Frontal cortex (tissue), 3 donors: ENCODE measurements at regions not wholly inside any gene's neighbourhood (a gene's known extent, or its start where the extent isn't known, plus 50 kb on each side); places are given as distances from the start of the nearest gene placed in this dataset.

ENCODE experiments used
- DNase-seq, 2 donors: peaks; one replicate each; pipeline ENCODE4 v3.0.0; 2012; ENCODE audit warnings: low spot score in 2 of 2
- FAIRE-seq: peaks from 2 replicates; lab custom pipeline; 2012; peaks lifted over from hg19 to GRCh38; lab: Jason Lieb, UNC
- donor health status: control.
- donor health status: control.
- donor health status: control.

DNA sequence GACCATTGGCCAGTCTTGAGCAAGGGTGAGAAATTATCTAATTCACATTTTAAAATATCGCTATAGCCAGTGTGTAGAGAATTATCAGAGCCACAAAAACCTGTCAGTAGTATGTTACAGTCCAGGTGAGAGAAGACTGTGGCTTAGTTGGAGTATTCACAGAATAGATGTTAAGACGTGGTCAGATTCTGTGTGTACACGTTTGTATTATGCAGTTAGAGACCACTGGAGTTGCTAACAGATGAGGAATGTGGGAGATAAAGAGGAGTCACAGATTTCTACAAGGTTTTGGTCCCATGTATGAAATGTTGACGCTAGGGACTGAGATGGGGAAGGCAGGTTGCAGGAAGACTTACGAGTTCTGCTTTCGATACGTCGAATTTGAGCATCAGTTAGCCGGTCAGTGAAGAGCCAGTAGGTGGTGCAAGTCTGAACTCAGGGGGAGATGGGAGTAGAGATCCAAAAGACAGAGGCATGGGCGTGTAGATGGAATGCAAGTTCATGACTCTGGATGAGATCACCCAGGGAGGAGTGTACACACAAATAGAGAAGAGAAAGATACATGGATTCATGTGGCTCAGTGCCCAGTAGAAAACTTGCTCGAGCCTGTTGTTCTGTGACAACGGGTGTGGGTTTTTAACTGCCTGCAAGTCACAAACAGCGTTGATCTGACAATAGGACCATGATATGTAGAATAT, 114.8 kb upstream of the FLRT2 start:
- no peak for DNase-seq

DNA sequence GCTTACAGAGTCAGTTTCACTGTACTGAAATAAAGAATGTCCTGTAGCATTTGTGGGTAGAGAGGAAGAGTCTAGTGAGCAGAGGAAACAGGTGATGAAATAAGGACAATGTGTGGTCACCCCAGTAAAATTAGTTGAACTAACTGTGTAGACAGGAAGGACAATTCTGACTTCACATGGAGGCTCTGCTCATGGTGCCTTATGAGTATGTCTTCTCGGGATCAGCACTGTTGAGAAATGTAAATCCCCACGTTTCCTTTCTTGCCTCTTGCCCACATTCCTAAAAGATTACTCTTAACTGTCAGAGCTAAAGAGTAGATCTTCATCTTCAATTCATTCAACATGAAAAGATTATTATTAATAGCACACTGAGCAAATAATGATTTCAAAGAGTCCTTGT, 113.2 kb upstream of the FLRT2 start:
- no peak for FAIRE-seq

More for the DNA sequence above, 114.8 kb upstream of the FLRT2 start:
- FAIRE-seq: no peak

DNA sequence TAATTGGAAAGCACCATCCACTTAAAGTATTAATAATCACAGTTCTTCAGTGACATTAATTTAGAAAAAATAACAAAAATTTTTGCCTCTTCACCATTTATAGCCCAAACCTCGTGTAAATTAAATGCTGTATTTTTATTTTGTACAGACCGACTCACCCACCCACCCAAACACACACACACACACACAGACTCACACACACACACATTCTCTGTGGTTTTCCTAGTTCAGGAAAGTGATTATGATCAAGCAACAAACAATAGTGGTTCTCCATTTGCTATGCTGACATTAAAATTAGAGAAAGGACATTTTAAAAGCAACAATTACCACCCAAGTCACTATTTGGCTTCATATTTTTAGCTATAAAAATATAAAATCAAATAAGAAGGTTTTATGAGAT, 112.5 kb upstream of the FLRT2 start:
- no peak for DNase-seq
- no peak for FAIRE-seq

More for the DNA sequence above, 113.2 kb upstream of the FLRT2 start:
- no peak for DNase-seq

DNA sequence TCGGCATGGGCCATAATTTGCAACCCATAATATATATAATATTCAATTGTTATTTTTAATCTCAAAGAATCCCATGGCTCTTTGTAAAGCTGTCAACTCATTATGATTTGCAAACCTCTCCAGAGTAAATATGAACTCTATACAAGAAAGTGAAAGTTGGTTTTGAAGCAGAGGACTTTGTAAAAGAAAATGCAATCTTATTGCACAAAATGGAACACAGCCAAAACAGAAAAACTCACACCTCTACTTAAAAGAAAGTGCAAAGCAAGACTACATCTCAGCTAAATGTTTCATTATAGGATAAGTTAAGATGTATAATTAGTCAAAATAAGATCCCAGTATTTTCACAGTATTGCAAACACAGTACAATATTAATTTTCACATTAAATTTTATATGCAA, 111.2 kb upstream of the FLRT2 start:
- DNase-seq (no peak), FAIRE-seq (no peak)

DNA sequence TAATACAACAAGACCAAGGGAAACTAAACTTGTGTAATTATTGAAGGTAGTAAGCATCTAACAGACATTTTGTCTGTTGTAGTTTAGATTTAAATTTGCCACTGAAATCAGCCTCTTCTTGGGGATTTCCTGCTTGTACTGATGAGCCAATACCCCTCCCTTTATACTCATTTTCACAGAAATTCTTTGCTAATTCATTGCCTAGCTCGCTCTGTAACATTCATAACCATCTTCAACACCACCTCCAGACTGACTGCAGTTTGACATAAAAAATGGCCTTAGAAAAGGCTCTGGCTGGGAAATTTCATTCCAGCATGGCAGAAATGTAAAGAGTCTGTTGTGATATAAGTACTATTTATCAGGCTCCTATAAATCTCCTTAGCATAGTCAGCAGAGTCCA, 109.7 kb upstream of the FLRT2 start:
- DNase-seq: no peak
- FAIRE-seq: no peak

DNA sequence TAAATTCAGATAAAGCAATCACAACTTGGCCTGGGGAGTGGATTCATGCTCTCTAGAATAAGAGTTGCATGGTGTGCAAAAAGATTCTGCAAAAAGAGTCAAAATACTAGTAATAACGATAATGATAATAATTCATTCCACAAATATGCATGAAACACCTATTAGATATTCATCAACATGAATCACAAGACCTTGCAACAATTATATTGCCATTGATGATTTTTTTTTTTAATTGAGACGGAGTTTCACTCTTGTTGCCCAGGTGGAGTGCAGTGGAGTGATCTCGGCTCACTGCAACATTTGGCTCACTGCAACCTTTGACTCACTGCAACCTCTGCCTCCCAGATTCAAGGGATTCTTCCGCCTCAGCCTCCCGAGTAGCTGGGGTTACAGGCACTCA, 109.2 kb upstream of the FLRT2 start:
- DNase-seq (no peak), FAIRE-seq (no peak)

DNA sequence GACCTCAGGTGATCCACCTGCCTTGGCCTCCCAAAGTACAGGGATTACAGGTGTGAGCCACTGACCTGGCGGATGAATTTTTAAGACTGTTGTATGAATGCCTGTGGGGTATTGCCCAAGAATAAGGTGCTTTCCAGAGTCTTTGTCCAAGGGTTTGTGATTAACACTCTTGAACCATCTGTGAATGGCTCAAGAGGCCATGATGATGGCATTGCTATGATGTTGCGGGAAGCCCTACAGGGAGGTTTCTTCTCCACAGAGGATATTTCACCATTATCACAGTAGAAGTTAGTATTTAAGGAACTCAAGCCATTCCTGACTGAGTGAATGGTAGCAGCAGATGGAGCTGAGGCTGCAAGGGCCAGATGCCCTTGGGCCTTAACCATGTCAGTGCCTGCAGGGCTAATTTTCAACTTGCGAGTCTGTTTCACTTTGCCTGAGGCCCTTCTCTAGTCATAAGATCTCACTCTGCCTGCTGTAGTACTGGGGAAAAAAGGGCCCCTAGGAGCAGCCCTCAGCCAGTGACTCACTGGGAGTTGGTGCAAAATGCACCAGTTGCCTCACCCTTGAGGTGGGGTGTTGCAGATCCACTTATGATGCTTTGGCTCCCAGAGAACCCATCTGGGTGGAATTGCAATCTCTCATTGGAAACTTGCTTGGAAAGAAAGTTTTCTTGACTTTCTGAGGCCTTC, 108.6 kb upstream of the FLRT2 start:
- DNase-seq: no peak
- no peak for FAIRE-seq

DNA sequence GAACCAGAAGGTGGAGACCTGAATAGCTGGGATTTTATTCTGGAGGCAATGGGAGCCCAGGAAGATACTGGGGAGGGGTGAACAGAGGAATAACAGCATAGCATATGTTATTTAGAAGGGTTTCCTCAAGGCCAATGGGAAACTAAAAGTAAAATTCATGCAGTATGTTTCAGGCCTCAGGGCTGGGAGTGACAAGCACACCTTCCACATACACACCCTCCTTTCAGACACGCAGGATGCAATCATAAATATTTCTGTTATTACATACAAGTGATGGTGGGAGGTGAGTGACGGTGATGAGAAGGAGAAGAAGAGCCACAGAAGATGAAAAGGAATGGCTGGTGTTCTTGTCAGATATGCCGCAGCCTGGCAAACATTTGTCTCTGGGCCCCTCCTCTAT, 106.1 kb upstream of the FLRT2 start:
- FAIRE-seq (no peak), DNase-seq (no peak)

DNA sequence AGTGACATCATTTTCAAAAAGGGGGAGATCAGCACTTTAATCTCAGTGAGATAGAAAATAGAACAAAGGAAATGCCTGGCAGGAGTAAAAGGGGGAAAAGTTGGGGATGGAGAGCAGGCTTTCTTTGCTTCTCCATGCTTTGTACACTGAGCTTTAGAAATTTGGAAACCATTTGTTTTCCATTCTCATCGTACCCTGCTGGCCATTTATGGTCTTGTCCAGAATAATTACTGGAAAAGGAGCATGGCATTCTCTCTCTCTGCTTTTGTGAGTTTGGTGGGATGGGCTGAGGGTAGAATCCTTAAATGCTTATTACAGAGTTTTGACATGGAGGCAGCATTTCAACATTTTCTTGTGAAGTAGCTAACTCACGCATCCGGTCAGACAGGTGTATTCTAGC, 104.4 kb upstream of the FLRT2 start:
- FAIRE-seq (no peak), DNase-seq (no peak)

DNA sequence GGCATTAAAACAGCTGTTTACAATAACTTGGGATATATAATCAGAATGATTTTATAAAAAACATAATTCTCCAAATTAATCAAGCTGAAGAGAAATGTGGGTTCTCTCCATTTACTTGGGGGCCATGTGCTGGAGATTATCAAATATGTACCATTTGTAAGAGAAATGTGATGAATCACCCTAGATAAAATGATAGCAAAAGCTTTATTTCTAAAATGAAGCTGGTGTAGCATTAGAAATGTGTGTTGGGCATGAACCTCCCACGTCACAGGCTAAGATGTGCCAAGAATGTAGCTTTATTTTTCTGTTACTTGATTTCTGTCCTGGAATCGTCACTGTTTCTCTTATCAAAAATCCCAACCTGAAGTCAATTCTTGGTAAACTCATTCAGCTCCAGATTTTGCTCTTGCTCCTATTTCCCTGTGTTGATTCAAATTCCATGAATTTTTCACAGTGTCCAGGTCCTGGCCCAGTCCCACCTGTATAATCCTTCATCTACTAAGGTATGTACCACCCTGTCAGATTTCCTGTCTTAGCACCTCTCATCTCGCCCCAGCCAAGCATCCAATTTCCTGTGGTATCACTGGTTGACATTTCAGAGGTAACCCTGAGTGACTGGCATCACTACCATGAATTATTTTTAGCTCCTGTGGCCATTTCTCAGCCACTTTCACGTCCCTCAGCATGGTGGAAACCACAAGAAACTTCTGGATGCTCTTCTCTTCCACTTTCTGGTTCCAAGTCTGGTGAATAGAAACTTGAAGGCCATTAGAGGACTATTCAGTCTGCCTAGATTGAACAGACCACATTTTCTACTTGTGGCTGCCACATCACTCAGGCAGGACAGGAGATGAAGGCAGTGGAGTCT, 103.6 kb upstream of the FLRT2 start:
- no peak for DNase-seq
- no peak for FAIRE-seq

DNA sequence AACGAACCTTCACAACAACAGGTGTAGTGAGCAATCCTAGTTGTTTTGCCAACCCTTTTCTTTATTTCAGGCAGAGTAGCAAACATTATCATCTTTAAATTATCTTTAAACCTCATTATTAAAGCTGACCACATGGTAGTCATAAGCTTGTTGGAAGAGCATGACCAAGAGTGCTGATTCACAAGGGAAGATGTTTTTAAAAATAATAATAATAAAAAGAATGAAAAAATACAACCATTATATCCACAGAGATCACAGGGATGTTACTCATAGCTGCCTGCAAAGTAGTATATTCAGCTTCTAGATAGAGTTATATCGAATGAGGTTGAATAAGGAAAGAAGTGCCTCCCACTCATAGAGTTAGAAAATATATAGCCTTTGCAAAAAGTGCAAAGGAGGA, 101.0 kb upstream of the FLRT2 start:
- FAIRE-seq (no peak), DNase-seq (no peak)

DNA sequence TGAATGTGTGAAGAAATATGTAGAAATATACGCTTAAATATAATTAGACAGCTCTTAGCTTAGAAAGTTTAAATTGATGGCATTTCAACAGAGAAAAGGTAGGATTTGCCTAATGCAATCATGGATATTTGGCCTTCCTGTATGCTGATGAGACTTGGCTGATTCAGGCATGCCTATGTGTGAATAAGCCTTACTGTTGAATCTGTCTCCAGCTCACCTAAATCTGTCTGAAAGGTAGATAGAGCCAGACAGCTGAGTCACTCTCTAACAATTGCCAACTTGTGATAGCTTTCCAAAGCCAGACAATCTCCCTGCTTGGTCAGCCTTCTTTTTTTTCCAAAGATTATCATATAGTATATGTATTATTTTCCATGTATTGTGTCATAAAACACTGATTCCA, 92.8 kb upstream of the FLRT2 start:
- no peak for FAIRE-seq
- no peak for DNase-seq

DNA sequence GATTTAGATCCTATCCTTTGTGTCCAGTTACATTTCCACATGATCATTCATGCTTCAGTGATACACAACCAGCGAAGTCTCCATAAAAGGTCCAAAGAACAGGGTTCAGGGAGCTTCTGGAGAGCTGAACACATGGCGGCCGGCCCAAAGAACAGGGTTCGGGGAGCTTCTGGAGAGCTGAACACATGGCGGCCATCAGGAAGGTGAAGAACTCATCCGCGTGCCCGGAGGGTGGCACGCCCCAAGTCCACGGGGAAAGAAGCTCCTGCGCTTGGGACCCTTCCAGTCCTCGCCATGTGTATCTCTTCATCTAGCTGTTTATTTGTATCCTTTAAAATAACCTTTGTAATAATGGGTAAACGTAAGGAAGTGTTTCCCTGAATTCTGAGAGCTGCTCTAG, 91.9 kb upstream of the FLRT2 start:
- FAIRE-seq (no peak), DNase-seq (no peak)

DNA sequence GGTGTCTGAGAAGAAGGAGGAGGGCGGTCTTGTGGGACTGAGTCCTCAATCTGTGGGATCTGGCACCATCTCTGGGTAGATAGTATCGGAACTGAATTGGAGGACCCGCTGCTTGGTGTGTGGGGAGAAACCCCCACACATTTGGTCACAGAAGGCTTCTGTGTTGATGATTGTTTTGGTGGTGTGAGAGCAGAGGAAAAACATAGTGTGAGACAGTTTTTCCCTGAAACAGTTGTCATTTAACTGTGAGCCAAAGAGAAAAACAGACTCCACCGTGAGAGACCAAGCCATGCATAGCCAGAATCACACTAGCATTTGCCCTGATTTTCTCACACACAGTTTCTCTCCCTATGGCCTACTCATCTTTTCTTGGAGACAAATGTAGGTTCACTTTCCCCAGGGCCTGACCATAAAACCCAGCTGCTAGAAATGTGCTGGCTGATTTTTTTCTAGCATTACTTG, 91.4 kb upstream of the FLRT2 start:
- DNase-seq (no peak), FAIRE-seq (no peak)

DNA sequence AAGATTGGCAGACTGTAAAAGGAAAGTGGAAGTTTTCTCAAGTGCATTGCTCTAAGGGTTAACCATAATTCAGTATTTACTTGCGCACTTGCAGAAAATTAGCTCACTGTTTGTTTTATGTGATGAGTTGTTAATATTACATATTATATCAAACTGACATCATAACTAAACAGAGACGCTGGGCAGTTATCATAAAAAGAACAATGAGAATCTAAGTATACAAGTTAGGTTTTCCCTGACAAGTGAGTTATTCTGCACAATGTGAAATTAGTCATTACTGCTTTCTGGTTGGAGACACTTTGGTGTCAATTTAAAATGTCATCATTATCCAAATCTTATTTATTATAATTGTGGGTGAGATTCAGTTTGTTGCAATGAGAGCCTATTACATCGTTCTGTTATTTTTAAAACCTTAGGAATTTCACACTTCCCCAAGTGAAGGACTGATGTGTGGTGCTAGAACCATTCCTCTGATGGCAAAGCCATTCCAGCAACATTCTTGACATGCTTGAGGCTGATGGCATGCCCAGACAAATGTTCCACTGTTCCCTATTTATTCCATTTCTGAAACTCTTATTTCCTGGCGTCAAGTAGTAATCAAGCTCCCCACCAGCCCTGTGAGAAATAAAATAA, 90.1 kb upstream of the FLRT2 start:
- DNase-seq: no peak
- no peak for FAIRE-seq

DNA sequence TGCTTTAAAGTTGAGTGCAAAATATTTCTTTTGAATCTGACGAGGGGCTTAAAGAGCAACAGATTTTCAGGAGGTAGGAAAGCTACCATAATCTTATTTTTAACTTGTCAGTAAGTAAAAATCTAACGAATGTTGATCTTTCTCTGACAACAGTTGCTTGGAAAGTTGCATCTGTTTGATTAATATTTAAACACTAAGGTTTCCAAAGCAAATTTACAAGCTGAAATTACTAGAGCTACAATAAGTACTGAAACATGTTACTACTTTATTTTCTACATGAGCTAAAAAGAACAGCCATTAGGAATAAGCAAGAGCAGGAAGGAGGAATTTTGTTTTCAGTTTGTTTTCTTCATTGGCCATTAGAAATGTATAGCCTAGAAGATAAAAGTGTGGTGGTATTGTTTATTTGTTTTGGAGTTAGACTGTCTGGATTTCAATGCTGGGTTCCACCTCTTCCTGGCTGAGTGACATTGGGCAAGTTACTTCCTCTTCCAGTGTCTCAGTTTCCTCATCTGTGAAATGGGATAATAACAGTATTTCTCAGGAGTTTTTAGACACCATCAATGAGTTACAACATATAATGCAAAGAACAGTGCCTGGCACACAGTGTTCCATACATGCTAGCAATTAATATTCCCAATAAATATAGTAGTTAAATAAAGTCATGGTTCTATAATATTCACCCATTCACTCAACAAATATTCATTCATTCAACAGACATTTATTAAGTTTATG, 87.9 kb upstream of the FLRT2 start:
- no peak for DNase-seq
- FAIRE-seq: no peak

DNA sequence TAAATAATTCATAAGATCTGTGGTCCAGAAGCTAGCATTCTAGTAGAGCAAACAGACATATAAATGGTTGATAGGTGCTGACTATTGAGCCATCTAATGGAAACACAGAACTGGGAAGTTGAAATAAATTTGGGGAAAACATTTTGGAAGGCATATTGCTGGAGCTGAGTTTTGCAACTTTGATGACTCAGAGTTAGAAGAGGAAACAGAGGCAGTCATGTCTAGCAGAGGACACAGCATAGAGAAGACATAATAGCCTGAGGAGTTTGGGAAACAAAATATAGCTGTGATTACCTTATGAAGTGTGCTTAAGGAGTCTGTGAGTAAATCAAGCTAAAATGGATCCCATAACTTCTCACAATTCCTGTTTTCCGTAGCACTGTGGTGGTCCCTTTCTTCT, 86.9 kb upstream of the FLRT2 start:
- FAIRE-seq (no peak), DNase-seq (no peak)

DNA sequence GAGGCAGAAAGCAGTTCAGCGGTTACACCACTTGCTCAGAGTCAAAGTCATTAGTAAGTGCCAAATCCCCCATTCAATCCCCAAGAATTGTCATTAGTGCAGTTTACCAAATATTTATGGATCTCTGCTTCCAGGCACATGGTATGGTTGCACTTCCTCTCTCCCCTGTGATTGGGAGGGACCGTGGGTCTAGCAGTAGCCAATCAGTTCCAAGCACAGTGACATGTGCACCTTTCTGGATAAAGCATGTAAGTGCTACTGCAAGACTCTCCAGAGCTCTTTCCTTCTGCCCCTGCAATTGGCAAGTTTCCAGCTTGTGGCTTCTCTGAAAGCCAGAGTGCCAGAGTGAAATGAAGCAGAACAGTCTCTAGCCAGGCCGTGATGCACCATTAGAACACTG, 85.3 kb upstream of the FLRT2 start:
- FAIRE-seq: no peak
- DNase-seq: no peak

DNA sequence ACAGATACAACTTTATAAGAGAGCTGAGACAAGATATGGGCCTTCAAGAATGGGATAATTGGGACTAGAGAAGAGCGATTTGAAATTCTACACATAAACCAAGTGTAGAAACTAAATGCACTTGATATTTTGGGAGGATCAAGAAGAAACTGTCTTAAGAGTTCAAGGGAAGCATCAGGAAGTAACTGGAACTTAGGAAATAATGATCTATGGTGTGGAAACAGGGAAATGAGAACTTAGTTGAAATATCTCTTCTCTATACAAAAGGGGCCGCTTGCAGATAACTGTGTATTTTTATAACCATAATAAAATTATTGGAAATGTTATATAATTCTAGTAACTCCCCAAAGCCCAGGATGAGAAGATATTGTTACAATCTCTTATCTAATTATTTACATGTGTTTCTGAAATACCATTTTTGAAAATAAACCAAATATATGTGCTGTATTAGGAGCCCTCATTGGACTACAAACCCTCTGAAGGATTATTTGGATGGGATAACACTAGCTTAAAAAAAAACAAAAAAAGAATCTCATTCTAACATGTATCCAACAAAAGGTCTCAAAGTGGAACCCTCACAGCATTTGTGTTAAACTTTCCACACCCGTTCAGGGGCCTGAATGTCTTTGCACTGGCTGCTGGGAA, 84.7 kb upstream of the FLRT2 start:
- DNase-seq (no peak), FAIRE-seq (no peak)
